ENCODE measurements at regions not wholly inside any gene's neighbourhood (a gene's known extent, or its start where the extent isn't known, plus 50 kb on each side); places are given as distances from the start of the nearest gene placed in this dataset.
A peak's percentile ranks its signal among the peaks of the same experiment; 100 is the strongest.
"Not testable (repeated sequence)": the region's sequence is repeated elsewhere in the genome, so short reads cannot be mapped to it uniquely, and the experiment has no call there.

DNA sequence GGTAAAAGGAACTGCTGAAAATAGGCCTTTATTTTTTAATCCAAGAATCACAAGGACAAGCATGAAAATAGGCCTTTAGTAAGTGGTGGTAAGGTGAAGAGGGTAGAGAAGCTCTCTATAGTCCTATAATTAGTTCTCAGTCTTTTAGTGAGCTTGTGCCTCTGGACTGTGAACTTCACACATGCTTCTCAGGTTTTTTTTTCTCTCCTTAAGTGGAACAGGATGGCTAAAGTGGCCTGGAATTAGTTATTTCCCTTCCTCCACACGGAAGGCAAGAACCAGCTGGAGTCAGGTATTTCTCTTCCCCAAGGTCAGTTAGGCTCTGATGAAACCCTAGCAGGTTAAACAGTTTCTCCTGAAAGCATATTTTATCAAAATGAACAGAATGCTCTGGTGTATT, 203.0 kb upstream of the MINDY3 start:
- in situ Hi-C loops (cut with MboI): no loop called here
- DNase-seq: no peak
- 0% methylated on average over 1 of the region's 1 CpG for WGBS, 2 experiments (ENCODE audit: low coverage in 1 of 2, low lambda C conversion rate in 2 of 2, missing lambda C conversion rate in 2 of 2)

DNA sequence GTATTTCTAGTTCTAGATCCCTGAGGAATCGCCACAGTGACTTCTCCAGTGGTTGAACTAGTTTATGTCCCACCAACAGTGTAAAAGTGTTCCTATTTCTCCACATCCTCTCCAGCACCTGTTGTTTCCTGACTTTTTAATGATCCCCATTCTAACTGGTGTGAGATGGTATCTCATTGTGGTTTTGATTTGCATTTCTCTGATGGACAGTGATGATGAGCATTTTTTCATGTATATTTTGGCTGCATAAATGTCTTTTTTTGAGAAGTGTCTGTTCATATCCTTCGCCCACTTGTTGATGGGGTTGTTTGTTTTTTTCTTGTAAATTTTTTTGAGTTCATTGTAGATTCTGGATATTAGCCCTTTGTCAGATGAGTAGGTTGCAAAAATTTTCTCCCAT, 223.2 kb upstream of the MINDY3 start:
- H4K20me1 ChIP-seq (ENCODE audit: insufficient read depth); H3K4me1 ChIP-seq (ENCODE audit: insufficient read depth); H3K9me2 ChIP-seq (ENCODE audit: insufficient read depth); H3K4me2 ChIP-seq (ENCODE audit: unreplicated experiment); H3K79me2 ChIP-seq (ENCODE audit: insufficient read depth); in situ Hi-C loops (cut with MboI); H3K9me3 ChIP-seq (ENCODE audit: low read depth); DNase-seq; H3K36me3 ChIP-seq (ENCODE audit: low read depth); H3K4me3 ChIP-seq; H3F3A ChIP-seq (ENCODE audit: insufficient read depth); H3K9ac ChIP-seq; H3K27ac ChIP-seq; H3K27me3 ChIP-seq (replicated peaks; ENCODE audit: insufficient read depth); H2AFZ ChIP-seq: not testable (repeated sequence)
- WGBS, 2 experiments (ENCODE audit: low coverage in 1 of 2, low lambda C conversion rate in 2 of 2, missing lambda C conversion rate in 2 of 2): 37 to 40% methylated on average over 2 of the region's 2 CpGs

More for the DNA sequence above, 203.0 kb upstream of the MINDY3 start:
- H3K4me1 ChIP-seq (ENCODE audit: insufficient read depth): no peaks in the 10 kb centered on the region
- no peak overlapping the region for H2AFZ ChIP-seq
- no peak for TF ChIP-seq EZH2phosphoT487 (IDR thresholded peaks at IDR 0.05; ENCODE audit: insufficient read depth, low read depth)
- no peak for TF ChIP-seq EZH2 (IDR thresholded peaks at IDR 0.05; ENCODE audit: insufficient read depth, poor library complexity, severe bottlenecking)
- no peak overlapping the region for H3K4me2 ChIP-seq (ENCODE audit: unreplicated experiment)
- no peak overlapping the region for H3K9ac ChIP-seq
- no peaks in the 10 kb centered on the region for H3K36me3 ChIP-seq (ENCODE audit: low read depth)
- H3K27me3 ChIP-seq (replicated peaks; ENCODE audit: insufficient read depth): no peaks in the 10 kb centered on the region
- peaks cover 3% of the 10 kb centered on the region for H3K9me3 ChIP-seq (ENCODE audit: low read depth)
- H3K9me2 ChIP-seq (ENCODE audit: insufficient read depth): no peaks in the 10 kb centered on the region
- H3K27ac ChIP-seq: no peak overlapping the region
- H3F3A ChIP-seq (ENCODE audit: insufficient read depth): no peaks in the 10 kb centered on the region
- no peaks in the 10 kb centered on the region for H4K20me1 ChIP-seq (ENCODE audit: insufficient read depth)
- H3K4me3 ChIP-seq: no peak overlapping the region
- no peaks in the 10 kb centered on the region for H3K79me2 ChIP-seq (ENCODE audit: insufficient read depth)

DNA sequence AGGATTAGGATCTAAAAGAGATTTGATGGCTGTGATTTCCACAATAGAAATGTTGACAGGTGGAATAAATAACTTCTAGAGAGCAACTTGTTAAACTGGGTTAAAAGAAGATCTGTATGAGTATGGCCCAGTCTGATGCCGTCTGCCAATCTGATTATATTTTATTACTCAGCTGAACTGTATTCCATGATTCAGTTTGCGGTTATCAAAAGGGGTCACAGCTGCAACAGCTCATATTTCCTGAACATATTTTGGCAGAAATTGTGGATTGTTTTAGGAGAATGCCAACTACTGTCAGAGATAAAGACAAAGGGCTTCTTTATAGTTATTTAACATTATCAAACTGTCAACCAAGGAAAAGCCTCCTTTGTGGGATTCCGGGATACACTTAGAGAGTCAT, 244.8 kb upstream of the MINDY3 start:
- no peak for DNase-seq
- in situ Hi-C loops (cut with MboI): no loop called here
- no peak overlapping the region for H3K4me2 ChIP-seq (ENCODE audit: unreplicated experiment)
- H3K79me2 ChIP-seq (ENCODE audit: insufficient read depth): no peaks in the 10 kb centered on the region
- no peaks in the 10 kb centered on the region for H3K9me2 ChIP-seq (ENCODE audit: insufficient read depth)
- no peak overlapping the region for H3K4me3 ChIP-seq
- 46 to 59% methylated on average over 3 of the region's 3 CpGs for WGBS, 2 experiments (ENCODE audit: low coverage in 1 of 2, low lambda C conversion rate in 2 of 2, missing lambda C conversion rate in 2 of 2)
- H3K27me3 ChIP-seq (replicated peaks; ENCODE audit: insufficient read depth): no peaks in the 10 kb centered on the region
- no peak overlapping the region for H2AFZ ChIP-seq
- H3K4me1 ChIP-seq (ENCODE audit: insufficient read depth): no peaks in the 10 kb centered on the region
- TF ChIP-seq EZH2phosphoT487 (IDR thresholded peaks at IDR 0.05; ENCODE audit: insufficient read depth, low read depth) (no peak), EZH2 (IDR thresholded peaks at IDR 0.05; ENCODE audit: insufficient read depth, poor library complexity, severe bottlenecking) (no peak)
- H3K36me3 ChIP-seq (ENCODE audit: low read depth): no peaks in the 10 kb centered on the region
- H3F3A ChIP-seq (ENCODE audit: insufficient read depth): no peaks in the 10 kb centered on the region
- no peaks in the 10 kb centered on the region for H4K20me1 ChIP-seq (ENCODE audit: insufficient read depth)
- H3K9ac ChIP-seq: no peak overlapping the region
- no peaks in the 10 kb centered on the region for H3K9me3 ChIP-seq (ENCODE audit: low read depth)
- H3K27ac ChIP-seq: no peak overlapping the region

DNA sequence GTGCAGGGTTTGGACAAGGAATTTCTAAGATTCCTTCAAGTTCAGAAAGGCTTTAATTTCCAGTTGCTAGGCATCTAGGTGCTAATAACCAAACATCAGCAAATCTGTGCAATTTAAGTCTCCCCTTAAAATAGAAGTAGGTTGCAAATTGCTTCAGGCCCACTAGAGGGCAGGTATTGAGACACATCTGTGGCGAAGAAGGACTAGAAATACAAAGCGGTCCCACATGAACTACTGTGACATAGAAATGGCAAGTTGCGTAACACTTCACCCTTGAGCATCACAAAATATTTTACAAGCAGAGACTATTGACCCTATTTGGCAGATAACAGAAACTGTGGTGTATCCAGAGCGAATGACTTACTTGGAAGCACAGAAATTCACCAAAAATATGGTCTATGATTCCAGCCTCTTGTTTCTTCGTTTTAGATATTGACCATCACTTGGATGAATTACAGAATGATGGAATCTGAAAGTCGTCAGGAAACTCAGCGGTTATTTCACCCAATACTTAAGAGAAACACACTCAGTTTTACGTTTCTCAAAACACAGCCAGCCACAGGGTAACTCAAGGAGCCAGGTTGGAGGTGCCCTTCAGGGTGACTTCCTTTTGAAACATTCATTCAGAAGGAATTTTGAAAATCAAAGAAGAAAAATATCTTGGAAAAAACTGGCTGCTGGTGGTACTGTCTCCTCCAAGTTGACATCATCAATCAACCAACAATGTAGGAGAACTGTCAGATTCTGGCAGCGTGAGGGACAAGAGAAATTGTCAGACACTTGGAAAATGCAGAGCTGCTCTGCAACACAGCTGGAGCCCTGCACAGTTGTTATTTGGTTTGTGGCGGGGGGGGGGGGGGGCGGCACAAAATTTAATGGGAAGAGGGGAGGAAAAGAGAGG, 256.3 kb upstream of the MINDY3 start:
- peak; percentile 61 for DNase-seq
- WGBS, 2 experiments (ENCODE audit: low coverage in 1 of 2, low lambda C conversion rate in 2 of 2, missing lambda C conversion rate in 2 of 2): 11 to 15% methylated on average over 9 to 11 of the region's 11 CpGs

More for the DNA sequence above, 256.3 kb upstream of the MINDY3 start:
- no peaks in the 10 kb centered on the region for H3K4me1 ChIP-seq (ENCODE audit: insufficient read depth)
- H3F3A ChIP-seq (ENCODE audit: insufficient read depth): no peaks in the 10 kb centered on the region
- no peak overlapping the region for H3K4me2 ChIP-seq (ENCODE audit: unreplicated experiment)
- H3K36me3 ChIP-seq (ENCODE audit: low read depth): no peaks in the 10 kb centered on the region
- H4K20me1 ChIP-seq (ENCODE audit: insufficient read depth): no peaks in the 10 kb centered on the region
- no peaks in the 10 kb centered on the region for H3K27me3 ChIP-seq (replicated peaks; ENCODE audit: insufficient read depth)
- no peak overlapping the region for H2AFZ ChIP-seq
- no peaks in the 10 kb centered on the region for H3K79me2 ChIP-seq (ENCODE audit: insufficient read depth)
- H3K27ac ChIP-seq: no peak overlapping the region
- no peak for TF ChIP-seq EZH2phosphoT487 (IDR thresholded peaks at IDR 0.05; ENCODE audit: insufficient read depth, low read depth)
- TF ChIP-seq EZH2 (IDR thresholded peaks at IDR 0.05; ENCODE audit: insufficient read depth, poor library complexity, severe bottlenecking): no peak
- in situ Hi-C loops (cut with MboI): no loop called here
- H3K4me3 ChIP-seq: no peak overlapping the region
- H3K9me3 ChIP-seq (ENCODE audit: low read depth): no peaks in the 10 kb centered on the region
- H3K9me2 ChIP-seq (ENCODE audit: insufficient read depth): no peaks in the 10 kb centered on the region
- H3K9ac ChIP-seq: no peak overlapping the region
